ENCODE measurements at regions not wholly inside any gene's neighbourhood (a gene's known extent, or its start where the extent isn't known, plus 50 kb on each side); places are given as distances from the start of the nearest gene placed in this dataset.

- no peaks in the 10 kb centered on the region for H3K36me3 ChIP-seq
- no peak overlapping the region for H3K4me3 ChIP-seq
- intact Hi-C loops (cut with DNase I), result no loop called here
- H3K27ac ChIP-seq, result no peak overlapping the region
- H3K9me3 ChIP-seq, result no peaks in the 10 kb centered on the region
- TF ChIP-seq POLR2A (IDR thresholded peaks at IDR 0.05), result no peak
- no peak for TF ChIP-seq CTCF (IDR thresholded peaks at IDR 0.05)
- DNase-seq, result no peak
- 71 to 76% methylated on average over 2 of the region's 2 CpGs for WGBS, 2 donors
- no peaks in the 10 kb centered on the region for H3K4me1 ChIP-seq
- H3K27me3 ChIP-seq, result no peaks in the 10 kb centered on the region
These were observed 83.8 kb upstream of the TOX3 start for GRCh38 chr16:52630711-52631110.

GRCh38 chr16:52629296-52629695 lies 82.4 kb upstream of the TOX3 start:
- no peak for DNase-seq
- intact Hi-C loops (cut with DNase I), result no loop called here
- Histone ChIP-seq H3K4me1 (no peaks in the 10 kb centered on the region), H3K36me3 (no peaks in the 10 kb centered on the region), H3K9me3 (no peaks in the 10 kb centered on the region), H3K4me3 (no peak overlapping the region), H3K27ac (no peak overlapping the region), H3K27me3 (no peaks in the 10 kb centered on the region)
- 22 to 35% methylated on average over 4 of the region's 4 CpGs for WGBS, 2 donors
- TF ChIP-seq POLR2A (IDR thresholded peaks at IDR 0.05) (no peak), CTCF (IDR thresholded peaks at IDR 0.05) (no peak)

- H3K4me1 ChIP-seq, result no peaks in the 10 kb centered on the region
- peaks cover 0 to 6% (median 0%) of the 10 kb centered on the region in 4 donors for H3K27me3 ChIP-seq
- 67 to 81% methylated on average over 2 of the region's 2 CpGs for WGBS, 2 donors
- H3K9me3 ChIP-seq, result no peaks in the 10 kb centered on the region
- intact Hi-C loops (cut with DNase I), result no loop called here
- no peak overlapping the region for H3K27ac ChIP-seq
- TF ChIP-seq POLR2A (IDR thresholded peaks at IDR 0.05) (no peak), CTCF (IDR thresholded peaks at IDR 0.05) (no peak)
- H3K36me3 ChIP-seq, result no peaks in the 10 kb centered on the region
- no peak overlapping the region for H3K4me3 ChIP-seq
- DNase-seq, result no peak
These were observed 77.9 kb upstream of the TOX3 start for GRCh38 chr16:52624891-52625290.

GRCh38 chr16:52621651-52622050 lies 74.7 kb upstream of the TOX3 start:
- no peak overlapping the region for H3K4me3 ChIP-seq
- no peak for TF ChIP-seq POLR2A (IDR thresholded peaks at IDR 0.05)
- H3K4me1 ChIP-seq, result no peaks in the 10 kb centered on the region
- no peak overlapping the region for H3K27ac ChIP-seq
- H3K9me3 ChIP-seq, result no peaks in the 10 kb centered on the region
- WGBS, 2 donors, result 22 to 87% methylated on average over 3 to 5 of the region's 5 CpGs
- no peak for DNase-seq
- H3K27me3 ChIP-seq, result peaks cover 0 to 6% (median 0%) of the 10 kb centered on the region in 4 donors
- intact Hi-C loops (cut with DNase I), result no loop called here
- H3K36me3 ChIP-seq, result no peaks in the 10 kb centered on the region

GRCh38 chr16:52618753-52619497 lies 72.0 kb upstream of the TOX3 start:
- TF ChIP-seq POLR2A (IDR thresholded peaks at IDR 0.05) (no peak), CTCF (IDR thresholded peaks at IDR 0.05) (no peak)
- no peak overlapping the region for H3K4me3 ChIP-seq
- H3K27ac ChIP-seq, result no peak overlapping the region
- no peaks in the 10 kb centered on the region for H3K36me3 ChIP-seq
- intact Hi-C loops (cut with DNase I), result no loop called here
- WGBS, 2 donors, result 62 to 77% methylated on average over 3 of the region's 3 CpGs
- H3K4me1 ChIP-seq, result no peaks in the 10 kb centered on the region
- DNase-seq, result no peak
- H3K9me3 ChIP-seq, result no peaks in the 10 kb centered on the region
- peaks cover 0 to 6% (median 0%) of the 10 kb centered on the region in 4 donors for H3K27me3 ChIP-seq

GRCh38 chr16:52617591-52617990 lies 70.6 kb upstream of the TOX3 start:
- TF ChIP-seq CTCF (IDR thresholded peaks at IDR 0.05), result no peak
- no peak for TF ChIP-seq POLR2A (IDR thresholded peaks at IDR 0.05)
- H3K4me1 ChIP-seq, result no peaks in the 10 kb centered on the region
- H3K27me3 ChIP-seq, result no peaks in the 10 kb centered on the region
- no peaks in the 10 kb centered on the region for H3K9me3 ChIP-seq
- no peaks in the 10 kb centered on the region for H3K36me3 ChIP-seq
- no peak for DNase-seq
- no peak overlapping the region for H3K27ac ChIP-seq
- 51 to 53% methylated on average over 3 of the region's 3 CpGs for WGBS, 2 donors
- intact Hi-C loops (cut with DNase I), result no loop called here
- H3K4me3 ChIP-seq, result no peak overlapping the region
